Inflammatory macrophage treated with lipopolysaccharide for 1 hour (primary cell): ENCODE measurements at regions not wholly inside any gene's neighbourhood (a gene's known extent, or its start where the extent isn't known, plus 50 kb on each side); places are given as distances from the start of the nearest gene placed in this dataset.
"Not testable (repeated sequence)": the region's sequence is repeated elsewhere in the genome, so short reads cannot be mapped to it uniquely, and the experiment has no call there.

ENCODE experiments used
- DNase-seq, 2 donors: peaks; one replicate each; pipeline ENCODE4 v3.0.0-alpha.2; 2020 to 2022

DNA sequence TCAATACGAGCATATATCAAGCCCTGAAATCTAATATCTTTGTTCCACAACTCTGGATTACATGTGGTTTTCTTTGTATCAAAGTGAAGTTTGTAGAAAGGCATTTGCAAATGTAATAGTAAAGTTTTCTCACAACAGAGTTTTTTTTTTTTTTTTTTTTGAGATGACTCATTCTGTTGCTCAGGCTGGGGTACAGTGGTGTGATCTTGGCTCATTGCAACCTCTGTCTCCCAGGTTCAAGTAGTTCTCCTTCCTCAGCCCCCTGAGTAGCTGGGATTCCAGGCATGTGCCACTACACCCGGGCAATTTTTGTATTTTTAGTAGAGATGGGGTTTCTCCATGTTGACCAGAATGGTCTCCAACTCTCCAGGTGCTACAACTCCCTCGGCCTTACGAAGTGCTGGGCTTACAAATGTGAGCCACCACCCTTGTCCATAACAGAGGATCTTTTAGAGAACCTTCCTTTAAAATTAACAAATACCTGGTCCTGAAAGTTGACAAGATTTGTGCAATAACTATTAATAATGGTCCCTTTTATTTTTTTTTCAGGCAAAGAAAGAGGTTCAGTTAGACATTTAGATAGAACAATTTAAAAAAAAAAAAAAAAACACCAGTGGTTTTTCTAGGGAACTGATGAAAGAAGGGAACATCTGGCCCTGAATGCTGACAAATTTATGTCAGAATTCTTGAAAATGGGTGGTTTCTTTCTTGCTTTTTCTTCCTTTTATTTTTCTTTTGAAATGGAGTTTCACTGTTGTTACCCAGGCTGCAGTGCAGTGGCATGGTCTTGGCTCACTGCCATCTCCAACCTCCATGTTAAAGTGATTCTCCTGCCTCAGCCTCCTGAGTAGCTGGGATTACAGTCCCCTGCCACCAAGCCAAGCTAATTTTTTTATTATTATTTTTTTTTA is 278.5 kb downstream of the RPS4Y2 start:
- DNase-seq = peak; percentile 15 to 17

DNA sequence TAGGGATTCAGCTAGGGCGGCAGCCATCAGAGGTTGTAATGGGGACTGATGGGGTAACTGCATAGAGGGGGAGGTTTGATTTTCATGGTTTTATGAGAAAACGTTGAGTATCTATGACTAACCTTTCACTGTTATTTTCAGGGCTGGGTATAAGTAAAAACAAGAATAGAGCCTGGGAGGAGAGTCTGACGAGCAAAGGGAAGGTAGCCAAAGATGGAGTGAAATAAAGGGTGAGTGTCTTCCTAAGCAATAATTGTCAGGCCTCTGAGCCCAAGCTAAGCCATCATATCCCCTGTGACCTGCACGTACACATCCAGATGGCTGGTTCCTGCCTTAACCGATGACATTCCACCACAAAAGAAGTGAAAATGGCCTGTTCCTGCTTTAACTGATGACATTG is 281.5 kb downstream of the RPS4Y2 start:
- not testable (repeated sequence) for DNase-seq

DNA sequence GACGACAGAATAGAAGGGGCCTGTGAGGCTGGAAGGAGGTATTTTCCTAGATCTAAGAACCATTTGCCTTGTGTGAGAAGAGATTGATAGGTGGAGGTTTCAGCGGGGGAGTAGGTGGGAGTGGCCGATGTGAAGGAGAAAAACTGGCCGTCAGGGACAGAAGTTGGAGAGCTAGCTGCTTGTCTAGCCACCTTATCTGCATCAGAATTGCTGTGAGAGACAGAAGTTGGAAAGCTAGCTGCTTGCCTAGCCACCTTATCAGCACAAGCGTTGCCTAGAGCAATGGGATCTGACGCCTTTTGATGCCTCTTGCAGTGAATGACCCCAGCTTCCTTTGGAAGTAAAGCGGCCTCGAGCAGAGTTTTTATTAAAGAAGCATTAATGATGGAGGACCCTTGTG is 283.9 kb downstream of the RPS4Y2 start:
- DNase-seq = no peak

DNA sequence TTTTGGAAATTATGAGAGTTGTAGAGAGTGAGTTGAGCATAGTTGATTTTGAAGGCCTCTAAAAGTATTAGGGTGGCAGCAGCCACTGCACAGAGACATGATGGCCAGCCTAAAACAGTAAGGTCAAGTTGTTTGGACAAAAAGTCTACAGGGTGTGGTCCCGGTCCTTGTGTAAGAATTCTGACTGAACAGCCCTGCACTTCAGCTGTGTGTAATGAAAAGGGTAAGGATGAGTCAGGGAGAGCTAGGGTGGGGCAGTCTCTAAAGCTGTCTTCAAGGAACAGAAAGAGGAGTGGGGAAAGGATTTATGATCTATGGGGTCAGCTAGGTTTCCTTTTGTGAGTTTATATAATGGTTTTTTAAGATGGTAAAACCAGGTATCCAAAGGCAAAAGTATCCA is 284.8 kb downstream of the RPS4Y2 start:
- DNase-seq = peak; percentile 10 to 16

DNA sequence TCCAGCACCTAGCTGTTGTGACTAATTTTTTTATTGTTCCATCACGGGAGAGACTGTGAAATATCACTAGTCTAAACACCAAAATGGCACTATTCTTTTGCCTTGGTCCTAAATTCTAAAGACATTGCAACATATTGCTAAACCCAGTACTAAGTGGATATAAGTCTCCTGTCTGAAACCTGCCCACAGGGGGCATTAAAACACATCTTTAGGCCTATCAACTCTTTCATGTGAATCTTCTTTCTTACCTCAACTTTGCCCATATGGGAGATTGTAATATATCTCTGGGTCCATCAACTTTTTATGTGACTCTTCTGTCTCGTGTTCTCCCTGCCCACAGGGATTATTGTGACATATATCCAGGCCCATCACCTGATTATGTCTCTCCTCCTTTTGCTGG is 317.2 kb downstream of the RPS4Y2 start:
- peak in 1 of 2 donors; percentile 35 for DNase-seq

DNA sequence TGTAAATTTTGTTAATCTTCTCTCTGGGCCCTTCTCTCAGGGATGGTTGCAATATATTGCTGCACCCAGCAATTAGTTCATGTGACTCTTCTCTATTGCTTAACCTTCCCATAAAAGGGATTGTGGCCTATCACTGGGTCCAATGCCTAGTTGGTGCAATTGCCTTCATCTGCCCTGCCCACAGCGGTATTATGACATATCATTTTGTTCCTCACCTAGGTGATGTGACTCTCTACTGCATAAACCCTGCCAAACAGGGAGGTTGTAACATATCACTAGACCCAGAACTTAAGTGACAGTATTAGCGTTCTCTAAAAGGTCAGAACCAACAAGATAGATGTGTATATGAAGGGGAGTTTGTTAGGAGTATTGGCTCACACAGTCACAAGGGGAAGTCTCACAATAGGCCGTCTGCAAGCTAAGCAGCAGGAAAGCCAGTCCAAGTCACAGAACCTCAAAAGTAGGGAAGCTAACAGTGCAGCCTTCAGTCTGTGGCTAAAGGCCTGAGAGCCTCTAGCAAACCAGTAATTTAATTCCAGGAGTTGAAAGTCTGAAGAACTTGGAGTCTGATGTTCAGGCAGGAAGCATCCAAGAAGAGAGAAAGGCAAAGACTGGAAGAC is 317.8 kb downstream of the RPS4Y2 start:
- peak; percentile 9 to 32 for DNase-seq

DNA sequence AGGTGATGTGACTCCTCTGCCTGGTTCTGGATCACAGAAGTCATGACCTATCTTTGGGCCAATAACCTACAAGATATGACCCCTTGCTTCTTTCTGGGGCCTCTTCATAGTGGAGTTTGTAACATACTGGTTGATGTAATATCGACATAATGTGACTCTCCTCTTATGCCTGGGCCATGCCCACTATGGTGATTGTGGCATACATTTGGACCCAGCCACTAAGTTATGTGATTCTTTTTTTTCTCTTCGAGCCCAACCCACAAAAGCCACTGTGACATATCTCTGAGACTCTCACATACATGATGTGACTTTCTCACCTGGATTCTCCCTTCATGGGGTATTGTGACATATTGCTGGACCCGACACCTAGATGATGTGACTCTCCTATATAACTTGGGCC is 319.8 kb downstream of the RPS4Y2 start:
- DNase-seq = no peak

DNA sequence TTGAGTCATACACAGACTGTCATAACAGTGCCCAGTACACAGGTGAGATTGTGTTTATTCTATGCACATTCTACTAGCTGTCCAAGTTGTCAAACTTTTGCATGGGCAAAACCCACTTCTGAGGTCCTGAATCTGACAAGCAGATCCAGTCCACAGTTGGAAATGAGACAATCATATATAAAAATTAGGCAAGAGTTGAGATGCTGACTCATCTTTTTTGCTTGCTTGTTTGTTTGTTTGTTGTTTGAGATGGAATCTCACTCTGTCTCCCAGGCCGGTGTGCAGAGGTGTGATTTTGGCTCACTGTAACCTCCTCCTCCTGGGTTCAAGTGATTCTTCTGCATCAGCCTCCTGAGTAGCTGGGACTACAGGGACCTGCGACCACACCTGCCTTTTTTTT is 323.8 kb downstream of the RPS4Y2 start:
- DNase-seq = no peak

DNA sequence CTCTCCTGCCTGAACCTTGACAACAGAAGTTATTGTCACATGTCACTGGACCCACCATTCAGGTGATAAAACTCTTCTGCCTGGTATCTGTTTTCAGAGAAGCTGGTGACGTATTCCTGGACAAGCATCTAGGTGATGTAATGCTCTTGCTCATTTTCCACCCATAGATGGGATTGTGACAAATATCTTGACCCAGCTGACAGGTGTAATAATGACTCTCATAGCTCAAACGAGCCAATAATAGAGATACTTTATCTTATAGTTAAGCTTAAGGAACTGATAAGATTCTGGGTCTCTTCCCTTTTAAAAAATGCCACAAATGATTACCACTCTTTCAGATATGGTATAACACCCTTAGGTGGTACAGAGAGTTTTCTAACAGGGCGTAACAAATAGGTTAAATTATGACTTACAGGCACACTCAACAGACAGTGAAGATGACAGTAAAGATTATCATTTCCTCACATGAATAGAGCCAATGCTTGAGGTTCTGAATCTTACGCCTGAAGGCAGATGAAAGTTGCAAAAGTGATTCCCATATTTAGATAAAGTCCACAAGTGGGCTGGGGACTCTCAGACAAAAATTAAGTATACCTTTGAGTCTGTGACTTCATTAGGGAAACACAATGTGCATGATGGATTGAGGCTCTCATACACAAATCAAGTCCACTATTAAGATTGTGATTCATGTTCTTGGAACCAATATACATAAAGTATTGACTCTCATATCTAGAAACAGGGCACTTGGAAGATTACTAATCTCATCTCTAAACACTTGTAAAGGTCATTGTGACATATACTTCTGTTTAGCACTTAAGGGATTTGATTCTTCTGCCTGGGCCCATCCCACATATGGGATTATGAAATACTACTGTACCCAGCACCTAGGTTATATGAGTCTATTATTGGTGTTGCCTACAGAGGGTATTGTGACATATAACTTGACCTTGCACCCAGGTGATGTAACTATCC is 326.0 kb downstream of the RPS4Y2 start:
- DNase-seq = no peak

DNA sequence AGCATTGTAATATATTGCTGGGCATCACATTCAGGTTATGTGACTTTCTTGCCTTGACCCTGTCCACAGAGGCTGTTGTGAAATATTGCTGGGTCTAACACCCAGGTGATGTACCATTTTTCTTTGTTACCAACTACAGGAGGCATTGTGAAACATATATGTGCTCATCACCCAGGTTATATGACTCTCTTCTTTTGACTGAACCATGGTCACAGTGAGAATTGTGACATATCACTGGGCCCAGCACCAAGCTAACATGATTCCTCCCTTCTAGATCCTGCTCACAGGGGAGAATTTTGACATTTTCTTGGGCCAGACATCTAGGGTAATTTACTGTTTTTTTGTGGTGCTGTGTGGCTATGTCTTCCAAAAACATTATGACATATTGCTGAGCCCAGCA is 326.7 kb downstream of the RPS4Y2 start:
- DNase-seq = no peak

DNA sequence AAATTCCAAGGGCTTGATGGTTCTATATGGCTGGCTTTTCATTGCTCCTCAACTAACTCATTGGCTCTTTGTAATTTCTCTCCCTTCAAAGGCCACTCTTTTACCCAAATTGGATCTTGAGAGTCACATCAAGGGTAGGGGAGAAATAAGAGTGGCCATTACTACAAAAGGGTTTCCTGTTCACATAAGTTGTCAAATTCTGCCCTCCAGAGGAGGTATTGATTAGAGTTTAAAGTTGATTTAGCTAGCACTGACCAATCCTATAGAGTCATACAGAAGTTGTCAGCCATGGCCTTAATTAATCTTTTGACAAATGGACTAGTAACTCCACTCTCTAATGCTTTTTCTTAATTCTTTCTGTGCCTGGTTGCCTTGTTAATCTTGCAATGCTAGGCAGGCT is 336.0 kb downstream of the RPS4Y2 start:
- DNase-seq = peak in 1 of 2 donors; percentile 4

DNA sequence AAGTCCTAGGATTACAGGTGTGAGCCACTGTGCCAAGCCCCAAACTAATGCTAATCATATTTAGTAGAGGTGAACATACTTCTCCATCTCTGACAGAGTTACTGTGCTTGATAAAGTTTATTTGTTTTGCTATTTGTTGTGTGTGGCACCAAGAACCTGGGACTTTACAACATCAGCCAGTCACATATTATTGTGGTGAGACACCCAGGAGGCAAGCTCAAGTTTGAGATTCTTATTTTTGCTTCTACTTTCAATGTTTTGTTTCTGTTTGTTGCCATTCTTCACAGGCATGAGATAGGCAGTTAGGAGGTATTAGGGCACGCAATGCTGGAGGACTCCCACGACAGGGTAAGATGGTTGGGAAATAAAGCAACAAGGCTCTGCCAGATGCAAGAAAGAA is 346.6 kb downstream of the RPS4Y2 start:
- DNase-seq = no peak

DNA sequence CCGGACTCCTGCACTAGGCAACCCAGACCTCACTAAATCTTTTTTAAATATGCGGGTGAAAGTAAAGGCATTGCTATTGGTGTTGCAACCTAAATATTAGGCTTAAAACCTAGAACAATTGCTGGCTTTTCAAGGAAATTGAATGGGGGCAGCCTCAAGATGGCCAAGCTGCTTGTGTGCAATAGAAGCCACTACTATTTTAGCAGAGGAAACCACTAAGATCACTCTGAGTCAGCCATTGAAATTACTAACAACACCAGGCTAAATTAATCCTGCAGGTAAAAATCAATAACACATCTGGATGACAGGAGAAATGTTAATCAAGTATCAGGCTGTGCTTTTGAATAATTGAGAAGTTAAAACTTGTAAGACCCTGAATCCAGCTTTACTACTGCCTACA is 348.0 kb downstream of the RPS4Y2 start:
- DNase-seq = no peak

DNA sequence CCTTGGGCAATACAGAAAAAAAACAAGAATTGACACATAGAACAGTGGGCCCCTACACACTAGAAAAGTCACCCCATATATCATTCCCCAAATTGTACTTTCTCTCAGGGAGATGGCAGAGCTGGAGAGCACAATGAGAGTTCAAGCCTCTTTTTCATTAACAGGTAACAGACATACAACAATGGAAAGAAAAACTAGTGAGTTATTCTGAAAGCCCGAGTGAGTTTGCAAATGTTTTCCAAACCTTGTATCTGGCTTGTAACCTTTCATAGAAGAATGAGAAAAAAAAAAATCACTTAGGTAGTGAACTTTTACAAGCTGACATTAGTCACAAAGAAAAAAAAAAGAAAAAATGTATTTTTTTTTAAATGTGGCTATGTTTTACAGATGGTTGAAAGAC is 349.6 kb downstream of the RPS4Y2 start:
- no peak for DNase-seq

DNA sequence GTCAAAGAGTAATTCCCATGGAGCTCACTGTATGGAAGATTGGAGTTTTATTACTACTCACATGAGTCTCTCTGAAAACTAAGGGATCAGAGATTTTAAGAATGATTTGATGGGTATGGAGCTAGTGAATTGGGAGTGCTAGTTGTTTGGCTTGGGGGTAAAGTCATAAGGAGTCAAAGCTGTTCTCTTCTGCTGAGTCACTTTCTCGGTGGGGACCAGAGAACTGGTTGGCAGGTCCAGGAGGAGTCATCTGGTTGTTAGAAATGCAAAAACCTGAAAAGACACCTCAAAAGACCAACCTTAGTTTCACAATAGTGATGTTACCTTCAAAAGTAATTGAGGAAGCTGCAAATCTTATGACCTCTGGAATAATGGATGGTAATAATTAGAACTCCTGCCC is 355.4 kb downstream of the RPS4Y2 start:
- DNase-seq = no peak

DNA sequence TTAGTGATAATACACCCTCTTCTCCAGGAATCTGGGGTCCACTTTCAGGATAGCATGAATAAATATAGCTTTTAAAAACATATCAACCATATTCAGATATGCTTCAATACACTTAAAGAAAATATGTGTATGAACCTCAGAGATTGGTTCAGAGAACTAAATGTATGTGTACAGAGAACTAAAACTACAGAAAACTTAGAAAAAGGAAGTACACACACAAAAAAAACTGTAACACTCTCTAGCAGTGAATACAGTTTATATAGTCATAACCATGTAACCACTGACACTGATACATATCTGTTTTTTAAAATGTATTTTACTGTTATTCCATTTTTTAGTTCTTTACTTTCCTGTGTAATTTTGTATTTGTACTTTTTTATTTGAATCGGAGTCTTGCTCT is 365.2 kb downstream of the RPS4Y2 start:
- DNase-seq = no peak

DNA sequence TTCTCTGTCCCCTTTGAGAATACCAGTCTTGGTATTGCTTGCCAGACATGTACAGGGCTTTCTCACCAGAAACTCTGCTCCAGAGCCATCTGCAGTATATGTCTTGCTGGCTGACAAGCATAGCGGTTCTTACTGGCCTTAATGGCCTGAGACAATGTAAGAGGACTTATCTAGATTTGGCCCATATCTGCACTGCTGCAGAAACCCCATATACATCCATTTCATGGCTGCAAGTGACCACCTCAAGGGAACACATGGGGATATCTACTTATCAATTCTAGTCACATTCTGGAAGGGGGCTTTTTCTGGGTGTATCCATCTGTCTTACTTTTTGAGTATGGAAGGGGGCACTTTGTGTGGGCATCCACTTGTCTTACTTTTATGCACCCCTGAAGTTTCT is 375.5 kb upstream of the RBMY1B start:
- no peak for DNase-seq

DNA sequence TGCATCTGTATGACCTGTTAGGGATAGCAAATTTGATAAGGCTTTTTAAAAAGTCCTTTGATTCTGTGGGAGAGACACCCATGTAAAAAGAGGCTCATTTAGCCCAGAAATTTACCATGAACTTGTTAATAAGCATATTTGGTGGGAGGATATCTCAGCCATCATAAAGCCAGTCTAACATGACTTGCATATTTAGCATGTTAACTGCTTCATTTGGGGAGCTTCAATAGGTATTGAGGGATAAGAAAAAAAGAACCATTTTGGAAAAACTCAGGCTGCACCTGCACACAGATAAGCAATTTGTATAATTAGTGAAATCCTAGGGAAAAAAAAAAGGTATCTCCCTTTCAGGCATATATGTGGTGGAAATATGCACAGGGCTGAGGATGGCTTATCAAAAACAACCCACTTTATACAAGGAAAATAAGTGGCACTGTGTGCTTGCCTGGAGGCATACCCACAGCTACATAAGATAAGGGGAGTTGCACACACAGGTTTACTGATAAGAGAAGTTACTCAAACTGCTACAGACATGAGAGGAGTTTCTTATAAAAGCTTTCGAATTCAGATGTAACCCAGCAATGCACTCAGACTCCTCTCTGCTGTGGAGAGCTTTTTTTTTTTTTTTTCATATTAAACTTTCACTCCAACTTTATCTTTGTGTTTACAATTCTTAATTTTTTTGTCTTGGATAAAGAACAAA is 372.9 kb upstream of the RBMY1B start:
- no peak for DNase-seq

DNA sequence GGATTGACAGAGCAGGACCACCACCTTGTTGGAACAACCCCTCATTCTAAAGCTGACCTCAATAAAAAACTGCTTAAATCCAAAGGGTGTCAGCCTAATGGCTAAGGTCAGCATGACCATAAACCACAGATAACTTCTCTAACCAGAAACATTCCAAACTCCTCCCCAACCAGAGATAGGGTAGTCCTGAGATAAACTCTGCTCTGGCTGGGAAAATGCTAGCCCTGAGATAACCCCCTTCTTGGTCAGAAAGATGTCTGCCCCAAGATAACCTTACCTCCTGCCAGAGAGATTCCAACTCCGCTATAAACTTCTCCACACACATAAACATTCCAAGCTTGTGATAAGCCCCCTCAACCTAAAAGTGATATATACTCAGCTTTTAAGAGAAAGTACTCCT is 364.8 kb upstream of the RBMY1B start:
- no peak for DNase-seq

DNA sequence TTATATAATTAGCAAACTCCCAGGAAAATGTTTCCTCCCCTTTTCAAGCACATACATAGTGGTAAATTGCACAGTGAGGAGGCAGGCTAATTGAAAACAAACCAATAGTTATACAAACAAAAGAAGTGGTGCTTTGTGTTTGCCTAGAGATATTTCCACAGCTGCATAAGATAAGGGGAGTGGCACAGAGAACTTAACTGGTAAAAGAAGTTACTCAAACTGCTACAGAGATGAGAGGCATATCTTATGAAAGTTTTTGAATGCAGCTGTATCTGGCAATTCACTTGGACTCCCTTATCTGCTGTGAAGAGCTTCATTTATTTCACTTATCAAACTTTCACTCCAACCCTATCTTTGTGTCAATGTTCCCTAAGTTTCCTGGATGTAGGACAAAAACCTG is 361.2 kb upstream of the RBMY1B start:
- DNase-seq = no peak

DNA sequence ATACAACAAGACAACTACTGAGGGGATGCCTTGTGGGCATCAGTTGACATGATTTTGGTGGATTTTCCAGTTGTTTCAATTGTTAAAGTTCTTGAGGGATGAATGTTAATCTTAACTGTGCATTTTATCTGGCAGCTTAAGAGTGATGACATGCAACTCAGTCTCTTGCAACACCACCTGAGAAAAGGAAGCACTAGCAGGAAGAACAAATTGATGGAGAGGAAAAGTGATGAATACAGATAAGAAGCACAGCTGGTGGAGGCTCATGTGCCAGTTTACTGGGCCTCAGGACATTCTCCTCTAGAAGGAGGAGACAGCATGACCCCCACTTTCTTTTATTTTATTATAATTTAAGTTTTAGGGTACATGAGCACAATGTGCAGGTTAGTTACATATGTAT is 341.3 kb upstream of the RBMY1B start:
- DNase-seq = no peak

DNA sequence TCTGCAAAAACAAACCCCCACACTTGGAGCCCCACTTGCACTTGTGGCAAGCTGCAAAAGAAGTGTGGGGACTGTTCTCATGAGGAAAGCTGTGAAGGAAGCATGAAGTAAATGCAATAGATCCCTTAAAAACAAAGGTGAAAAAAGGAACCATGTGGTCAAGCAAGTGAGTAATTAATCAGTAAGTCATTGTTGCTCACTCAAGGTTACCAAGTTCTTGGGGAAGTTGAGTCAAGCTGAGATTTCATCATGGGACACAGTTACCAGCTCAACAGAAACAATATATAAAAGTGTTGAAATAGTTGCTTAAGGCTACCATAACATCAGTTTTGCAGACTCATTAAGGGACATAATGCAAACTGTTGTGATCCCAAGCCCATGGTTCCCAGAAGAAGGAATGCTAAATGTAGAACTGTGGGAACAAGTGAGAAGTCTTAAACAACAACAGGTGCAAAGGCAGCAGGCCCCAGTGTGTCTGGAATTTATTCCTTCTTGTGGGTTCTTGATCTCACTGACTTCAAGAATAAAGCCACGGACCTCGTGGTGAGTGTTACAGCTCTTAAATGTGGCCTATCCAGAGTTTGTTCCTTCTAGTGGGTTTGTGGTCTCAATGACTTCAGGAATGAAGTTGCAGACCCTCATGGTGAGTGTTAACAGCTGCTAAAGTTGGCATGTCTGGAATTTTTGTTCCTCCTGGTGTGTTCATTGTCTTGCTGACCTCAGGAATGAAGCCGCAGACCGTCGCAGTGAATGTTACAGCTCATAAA is 336.3 kb upstream of the RBMY1B start:
- DNase-seq = peak; percentile 75 to 86
